IMR-90 (cell line): ENCODE measurements at regions not wholly inside any gene's neighbourhood (a gene's known extent, or its start where the extent isn't known, plus 50 kb on each side); places are given as distances from the start of the nearest gene placed in this dataset.

Source experiments
- ATAC-seq: fragments of 200-7000 bp; cut with Tn5 transposase; 2 replicates; pipeline ENCODE4 v1.9.1; 2020; ENCODE audit warnings: low read depth, mild to moderate bottlenecking, moderate library complexity
- BruUV-seq: library from RNA; stranded (reverse); fragments of 400-500 nt; replicated peaks from 2 replicates; lab custom pipeline; 2021; lab: Mats Ljungman, UMichigan
- CTCF ChIA-PET: fragments of 300-600 bp; formaldehyde crosslinking; extraction: SDS; loops from one replicate; lab custom pipeline; 2021; ENCODE audit warnings: antibody characterized with exemption; lab: Yijun Ruan, JAX
- POLR2A ChIA-PET: fragments of 300-600 bp; sonication (Branson Sonifier 250); formaldehyde crosslinking; loops from one replicate; lab custom pipeline; 2022; ENCODE audit warnings: antibody characterized with exemption; ENCODE audit not compliant: unreplicated experiment; lab: Charles Lee
- DNase-seq: peaks from one replicate; pipeline ENCODE4 v3.0.0; 2013
- H2AFZ ChIP-seq: replicated peaks from 2 replicates; pipeline ENCODE3; 2013; ENCODE audit warnings: low read length, mild to moderate bottlenecking; ENCODE audit not compliant: poor library complexity
- H2AK5ac ChIP-seq: 2 replicates; pipeline ENCODE4 v1.6.1; 2013; ENCODE audit warnings: low read depth, low read length, inconsistent platforms
- H2AK9ac ChIP-seq: replicated peaks from 2 replicates; pipeline ENCODE3; 2013; ENCODE audit warnings: mild to moderate bottlenecking, low read depth, low read length, moderate library complexity; ENCODE audit not compliant: poor library complexity
- H2BK120ac ChIP-seq: 2 replicates; pipeline ENCODE4 v1.6.1; 2013; ENCODE audit warnings: low read depth, low read length, inconsistent platforms
- H2BK15ac ChIP-seq: 3 replicates; pipeline ENCODE4 v1.6.1; 2013; ENCODE audit warnings: low read depth, low read length, inconsistent platforms
- H2BK20ac ChIP-seq: 2 replicates; pipeline ENCODE4 v1.6.1; 2013; ENCODE audit warnings: low read depth, mild to moderate bottlenecking, inconsistent platforms, low read length, moderate library complexity
- H2BK5ac ChIP-seq: 2 replicates; pipeline ENCODE4 v1.6.1; 2013; ENCODE audit warnings: mild to moderate bottlenecking, low read depth, low read length, inconsistent platforms; ENCODE audit not compliant: poor library complexity, severe bottlenecking
- H3K14ac ChIP-seq: replicated peaks from 2 replicates; pipeline ENCODE4 v1.6.1; 2013; ENCODE audit warnings: low read depth, low read length, inconsistent platforms
- H3K18ac ChIP-seq: 2 replicates; pipeline ENCODE4 v1.6.1; 2013; ENCODE audit warnings: low read depth, low read length, control low read depth
- H3K23ac ChIP-seq: 2 replicates; pipeline ENCODE4 v1.6.1; 2013; ENCODE audit warnings: low read depth, low read length, inconsistent platforms
- H3K27ac ChIP-seq: 2 replicates; pipeline ENCODE4 v1.5.1; 2013; ENCODE audit warnings: mild to moderate bottlenecking, control low read depth, low read length; ENCODE audit not compliant: insufficient read depth
- H3K27me3 ChIP-seq: 2 replicates; pipeline ENCODE4 v1.6.1; 2013; ENCODE audit warnings: low read length; ENCODE audit not compliant: control insufficient read depth, insufficient read depth
- H3K36me3 ChIP-seq: 2 replicates; pipeline ENCODE4 v1.6.1; 2013; ENCODE audit warnings: low read length, mixed read lengths; ENCODE audit not compliant: control insufficient read depth, insufficient read depth
- H3K4ac ChIP-seq: 2 replicates; pipeline ENCODE4 v1.6.1; 2013; ENCODE audit warnings: low read depth, low read length, inconsistent platforms
- H3K4me1 ChIP-seq: 2 replicates; pipeline ENCODE4 v1.6.1; 2013; ENCODE audit warnings: low read length, mixed read lengths; ENCODE audit not compliant: control insufficient read depth, insufficient read depth
- H3K4me2 ChIP-seq: 2 replicates; pipeline ENCODE4 v1.6.1; 2013; ENCODE audit warnings: low read depth, mild to moderate bottlenecking, control low read depth, low read length, moderate library complexity
- H3K4me3 ChIP-seq: 2 replicates; pipeline ENCODE4 v1.5.1; 2013; ENCODE audit warnings: low read depth, mild to moderate bottlenecking, control low read depth, low read length, moderate library complexity; ENCODE audit not compliant: insufficient read depth
- H3K56ac ChIP-seq: 2 replicates; pipeline ENCODE4 v1.6.1; 2013; ENCODE audit warnings: low read length, inconsistent platforms; ENCODE audit not compliant: insufficient read depth; ENCODE audit errors: extremely low read depth
- H3K79me1 ChIP-seq, 2 experiments: 2 replicates each; pipeline ENCODE4 v1.6.1; 2013; ENCODE audit warnings: low read length in 2 of 2, inconsistent platforms in 1 of 2, low read depth in 1 of 2
- H3K9ac ChIP-seq: 2 replicates; pipeline ENCODE4 v1.6.1; 2013; ENCODE audit warnings: low read depth, low read length, control low read depth
- H3K9me1 ChIP-seq: 2 replicates; pipeline ENCODE4 v1.6.1; 2013; ENCODE audit warnings: low read length, inconsistent platforms; ENCODE audit not compliant: insufficient read depth
- H3K9me3 ChIP-seq: 2 replicates; pipeline ENCODE4 v1.6.1; 2013; ENCODE audit warnings: low read length; ENCODE audit not compliant: control insufficient read depth, insufficient read depth
- H4K20me1 ChIP-seq: 2 replicates; pipeline ENCODE4 v1.6.1; 2013; ENCODE audit warnings: low read length, inconsistent platforms; ENCODE audit not compliant: insufficient read depth
- H4K5ac ChIP-seq: 2 replicates; pipeline ENCODE4 v1.6.1; 2013; ENCODE audit warnings: mild to moderate bottlenecking, low read depth, low read length, control low read depth
- H4K8ac ChIP-seq, 2 experiments: 2 replicates each; pipeline ENCODE4 v1.6.1; 2013; ENCODE audit warnings: low read depth in 2 of 2, low read length in 2 of 2, control low read depth in 1 of 2, inconsistent platforms in 1 of 2
- H4K91ac ChIP-seq: 2 replicates; pipeline ENCODE4 v1.6.1; 2013; ENCODE audit warnings: low read depth, low read length, inconsistent platforms; ENCODE audit not compliant: insufficient read depth
- BHLHE40 ChIP-seq: fragments of 150-350 bp; IDR thresholded peaks from 2 replicates; pipeline ENCODE4 v1.6.1; 2016; ENCODE audit warnings: mild to moderate bottlenecking, low read depth, low read length
- CEBPB ChIP-seq: IDR thresholded peaks from 2 replicates; pipeline ENCODE4 v1.6.1; 2012; ENCODE audit warnings: low read depth, low read length, improper control_type of control experiment
- CHD1 ChIP-seq: IDR thresholded peaks from 2 replicates; pipeline ENCODE4 v1.6.1; 2012; ENCODE audit warnings: low read depth, low read length, improper control_type of control experiment
- ELK1 ChIP-seq: fragments of 150-350 bp; IDR thresholded peaks from 2 replicates; pipeline ENCODE4 v1.6.1; 2016; ENCODE audit warnings: low read depth, mild to moderate bottlenecking, low read length, moderate library complexity, borderline replicate concordance
- FOS ChIP-seq: fragments of 150-350 bp; IDR thresholded peaks from 2 replicates; pipeline ENCODE4 v1.6.1; 2016; ENCODE audit warnings: low read depth, low read length
- MAZ ChIP-seq: IDR thresholded peaks from 2 replicates; pipeline ENCODE4 v1.6.1; 2012; ENCODE audit warnings: low read depth, mild to moderate bottlenecking, low read length, improper control_type of control experiment, moderate library complexity, borderline replicate concordance
- MXI1 ChIP-seq: IDR thresholded peaks from 2 replicates; pipeline ENCODE4 v1.6.1; 2012; ENCODE audit warnings: low read depth, mild to moderate bottlenecking, low read length, moderate library complexity, borderline replicate concordance
- NFE2L2 ChIP-seq: fragments of 150-350 bp; IDR thresholded peaks from 2 replicates; pipeline ENCODE4 v1.6.1; 2016; ENCODE audit warnings: low read depth, mild to moderate bottlenecking, low read length
- POLR2A ChIP-seq: IDR thresholded peaks from 2 replicates; pipeline ENCODE4 v1.6.1; 2012; ENCODE audit warnings: mild to moderate bottlenecking, low read depth, low read length
- RAD21 ChIP-seq: IDR thresholded peaks from 2 replicates; pipeline ENCODE4 v1.6.1; 2012; ENCODE audit warnings: low read length, improper control_type of control experiment
- RFX5 ChIP-seq: IDR thresholded peaks from 2 replicates; pipeline ENCODE4 v1.8.0; 2012; ENCODE audit warnings: low read depth, mild to moderate bottlenecking, low read length, moderate library complexity
- SMC3 ChIP-seq: fragments of 150-350 bp; IDR thresholded peaks from 2 replicates; pipeline ENCODE4 v1.6.1; 2016; ENCODE audit warnings: low read depth, mild to moderate bottlenecking, antibody characterized with exemption, low read length, moderate library complexity
- WGBS, 2 experiments: methylation state at CpG; one replicate each; pipeline versions ENCODE4 v1.1.5 to v1.1.7; 2013; ENCODE audit warnings: missing lambda C conversion rate in 2 of 2; ENCODE audit not compliant: insufficient read length in 1 of 2; ENCODE audit errors: extremely low coverage in 2 of 2; 5-methylcytosine and 5-hydroxymethylcytosine counted together
- dilution Hi-C: fragments of 300-500 bp; cut with HindIII; formaldehyde crosslinking; loops from one replicate; pipeline ENCODE4 v1.14.3; 2018; ENCODE audit warnings: low sequenced_read_pairs; ENCODE audit not compliant: unreplicated experiment
- in situ Hi-C: fragments of 300-500 bp; cut with MboI; formaldehyde crosslinking; loops from 3 replicates; pipeline ENCODE4 v1.14.3; 2019; ENCODE audit warnings: low sequenced_read_pairs, inconsistent platforms, mixed read lengths
- intact Hi-C: fragments of 100-400 bp; cut with micrococcal nuclease; formaldehyde crosslinking; loops from 2 replicates; pipeline ENCODE4 v1.10.0; 2022
- TF ChIP-seq, protein P1 (sequence below): fragments of 150-350 bp; IDR thresholded peaks from 2 replicates; pipeline ENCODE4 v1.6.1; 2017; ENCODE audit warnings: mild to moderate bottlenecking, antibody characterized with exemption, low read length, low read depth
- TF ChIP-seq, protein P2 (sequence below): conservative IDR thresholded peaks from 2 replicates; pipeline ENCODE4 v1.5.1; 2012; ENCODE audit warnings: mild to moderate bottlenecking, low read depth, low read length, improper control_type of control experiment

DNA sequence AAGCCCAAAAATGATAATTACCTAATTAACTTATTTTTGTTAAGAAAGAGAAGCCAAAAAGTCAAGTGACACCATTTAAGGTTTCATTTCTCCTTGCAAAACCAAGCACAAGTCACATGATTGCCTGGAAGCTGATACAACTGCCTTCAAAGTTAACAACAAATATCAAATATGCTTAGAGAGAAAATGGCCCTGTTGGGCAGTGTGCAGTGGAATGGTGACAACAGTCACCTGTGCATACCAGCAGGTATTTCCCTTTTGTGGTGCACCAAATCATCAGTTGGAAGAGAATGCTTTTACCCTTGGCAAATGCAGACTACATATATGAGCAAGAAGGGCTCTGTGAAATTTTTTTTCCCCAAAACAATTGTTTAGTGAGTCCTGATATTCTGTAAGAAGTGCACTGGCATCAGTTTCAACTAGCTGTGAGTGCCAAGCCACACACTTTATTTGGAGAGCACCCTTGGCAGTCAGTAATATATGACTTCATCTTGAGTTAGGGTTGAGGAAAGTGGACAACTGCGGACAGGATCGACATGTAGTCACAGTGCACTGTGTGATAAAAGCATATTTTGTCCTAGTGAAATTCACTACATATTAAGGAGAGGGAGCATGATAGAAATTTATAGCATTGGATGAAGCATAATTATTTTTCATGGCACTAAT, 74.9 kb upstream of the DOCK10 start:
- ChIA-PET POLR2A (no interaction called here), CTCF (interaction anchor here (0.6 to 1.5 kb wide), 2 partner anchors 253 to 548 kb away, joined by 3 to 5 read pairs; no protein-coding TSS in a partner anchor)
- Histone ChIP-seq H3K18ac (no peak overlapping the region), H3K4me1 (peaks cover 3% of the 10 kb centered on the region; the same call in 1 of the 2 replicates), H2BK20ac (no peak overlapping the region), H2AK9ac (no peak overlapping the region), H3K9ac (no peak overlapping the region), H2BK120ac (no peak overlapping the region), H3K4me2 (no peak overlapping the region), H3K23ac (no peak overlapping the region), H3K27me3 (no peaks in the 10 kb centered on the region), H3K79me1 (no peaks in the 10 kb centered on the region), H4K20me1 (no peaks in the 10 kb centered on the region), H3K36me3 (no peaks in the 10 kb centered on the region), H2AK5ac (no peak overlapping the region), H3K4me3 (no peak overlapping the region), H2BK15ac (no peak overlapping the region), H3K56ac (no peak overlapping the region), H2BK5ac (no peak overlapping the region), H3K9me1 (no peaks in the 10 kb centered on the region), H3K9me3 (no peaks in the 10 kb centered on the region), H3K4ac (no peak overlapping the region), H2AFZ (no peak overlapping the region), H4K91ac (no peak overlapping the region), H4K8ac (no peak overlapping the region), H3K14ac (no peak overlapping the region), H3K27ac (no peak overlapping the region), H4K5ac (no peak overlapping the region)
- dilution Hi-C loops, result no loop called here
- BruUV-seq, result no TSS peak
- no peak for ATAC-seq
- intact Hi-C loops, result no loop called here
- in situ Hi-C loops, result loop anchor here (5.0 to 25.0 kb wide), 2 partner anchors 530 to 1670 kb away; partner anchors contain the start of gene IRS1
- DNase-seq, result peak; percentile 11
- WGBS, 2 experiments, result no CpG with 5 or more reads among the region's 2 CpGs
- TF ChIP-seq, protein P1, sequence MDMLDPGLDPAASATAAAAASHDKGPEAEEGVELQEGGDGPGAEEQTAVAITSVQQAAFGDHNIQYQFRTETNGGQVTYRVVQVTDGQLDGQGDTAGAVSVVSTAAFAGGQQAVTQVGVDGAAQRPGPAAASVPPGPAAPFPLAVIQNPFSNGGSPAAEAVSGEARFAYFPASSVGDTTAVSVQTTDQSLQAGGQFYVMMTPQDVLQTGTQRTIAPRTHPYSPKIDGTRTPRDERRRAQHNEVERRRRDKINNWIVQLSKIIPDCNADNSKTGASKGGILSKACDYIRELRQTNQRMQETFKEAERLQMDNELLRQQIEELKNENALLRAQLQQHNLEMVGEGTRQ, result no peak
- TF ChIP-seq RAD21 (no peak), FOS (no peak), MAZ (no peak), BHLHE40 (no peak), NFE2L2 (no peak), POLR2A (no peak), CEBPB (no peak), MXI1 (no peak), CHD1 (no peak), SMC3 (no peak), ELK1 (no peak), RFX5 (no peak)
- TF ChIP-seq, protein P2, sequence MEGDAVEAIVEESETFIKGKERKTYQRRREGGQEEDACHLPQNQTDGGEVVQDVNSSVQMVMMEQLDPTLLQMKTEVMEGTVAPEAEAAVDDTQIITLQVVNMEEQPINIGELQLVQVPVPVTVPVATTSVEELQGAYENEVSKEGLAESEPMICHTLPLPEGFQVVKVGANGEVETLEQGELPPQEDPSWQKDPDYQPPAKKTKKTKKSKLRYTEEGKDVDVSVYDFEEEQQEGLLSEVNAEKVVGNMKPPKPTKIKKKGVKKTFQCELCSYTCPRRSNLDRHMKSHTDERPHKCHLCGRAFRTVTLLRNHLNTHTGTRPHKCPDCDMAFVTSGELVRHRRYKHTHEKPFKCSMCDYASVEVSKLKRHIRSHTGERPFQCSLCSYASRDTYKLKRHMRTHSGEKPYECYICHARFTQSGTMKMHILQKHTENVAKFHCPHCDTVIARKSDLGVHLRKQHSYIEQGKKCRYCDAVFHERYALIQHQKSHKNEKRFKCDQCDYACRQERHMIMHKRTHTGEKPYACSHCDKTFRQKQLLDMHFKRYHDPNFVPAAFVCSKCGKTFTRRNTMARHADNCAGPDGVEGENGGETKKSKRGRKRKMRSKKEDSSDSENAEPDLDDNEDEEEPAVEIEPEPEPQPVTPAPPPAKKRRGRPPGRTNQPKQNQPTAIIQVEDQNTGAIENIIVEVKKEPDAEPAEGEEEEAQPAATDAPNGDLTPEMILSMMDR, result no peak
